Activated CD8-positive, alpha-beta T cell treated with anti-CD3 and anti-CD28 coated beads for 36 hours (primary cell): ENCODE measurements at regions not wholly inside any gene's neighbourhood (a gene's known extent, or its start where the extent isn't known, plus 50 kb on each side); places are given as distances from the start of the nearest gene placed in this dataset.

Experiments used
- ATAC-seq: fragments of 200-7000 bp; cut with Tn5 transposase; one replicate; pipeline ENCODE4 v1.10.0; 2021; ENCODE audit warnings: mild to moderate bottlenecking, moderate library complexity
- CTCF ChIA-PET: fragments of 350-600 bp; sonication (Branson Sonifier 250); formaldehyde crosslinking; loops from one replicate; lab custom pipeline; 2021; ENCODE audit warnings: antibody characterized with exemption; lab: Charles Lee
- POLR2A ChIA-PET: fragments of 350-600 bp; sonication (Branson Sonifier 250); formaldehyde crosslinking; loops from one replicate; lab custom pipeline; 2021; ENCODE audit warnings: antibody characterized with exemption; lab: Charles Lee
- DNase-seq: peaks from one replicate; pipeline ENCODE4 v3.0.0-alpha.2; 2020
- H3K27ac Mint-ChIP-seq: one replicate; pipeline ENCODE4 v1.8.0; 2021; ENCODE audit warnings: mild to moderate bottlenecking, mixed read lengths
- H3K27me3 Mint-ChIP-seq: one replicate; pipeline ENCODE4 v1.8.0; 2021; ENCODE audit warnings: mixed read lengths
- H3K36me3 Mint-ChIP-seq: one replicate; pipeline ENCODE4 v1.8.0; 2021; ENCODE audit warnings: low read depth, mixed read lengths
- H3K4me1 Mint-ChIP-seq: one replicate; pipeline ENCODE4 v1.8.0; 2021; ENCODE audit warnings: low read depth, mixed read lengths
- H3K4me3 Mint-ChIP-seq: one replicate; pipeline ENCODE4 v1.8.0; 2021; ENCODE audit warnings: mild to moderate bottlenecking, moderate library complexity, mixed read lengths
- H3K9me3 Mint-ChIP-seq: one replicate; pipeline ENCODE4 v1.8.0; 2021; ENCODE audit warnings: mixed read lengths
- CTCF ChIP-seq: fragments of 200-600 bp; IDR thresholded peaks from one replicate; pipeline ENCODE4 v1.8.0; 2022; ENCODE audit warnings: antibody characterized with exemption, mild to moderate bottlenecking
- intact Hi-C: fragments of 100-400 bp; cut with micrococcal nuclease; formaldehyde crosslinking; loops from one replicate; pipeline ENCODE4 v1.10.0; 2022

- no peak for TF ChIP-seq CTCF
- ATAC-seq (no peak), DNase-seq (no peak)
- intact Hi-C loops = no loop called here
- ChIA-PET POLR2A (no interaction called here), CTCF (no interaction called here)
- H3K27ac Mint-ChIP-seq = no peak overlapping the region
- H3K4me3 Mint-ChIP-seq = no peak overlapping the region
- H3K4me1 Mint-ChIP-seq = no peaks in the 10 kb centered on the region
- no peaks in the 10 kb centered on the region for H3K9me3 Mint-ChIP-seq
- no peaks in the 10 kb centered on the region for H3K36me3 Mint-ChIP-seq
- H3K27me3 Mint-ChIP-seq = no peaks in the 10 kb centered on the region
These were observed 511.3 kb downstream of the HAO1 start for GRCh38 chr20:7428946-7429345.

- CTCF ChIA-PET = no interaction called here
- ATAC-seq (no peak), DNase-seq (no peak)
- no peak overlapping the region for H3K27ac Mint-ChIP-seq
- POLR2A ChIA-PET = no interaction called here
- no peaks in the 10 kb centered on the region for H3K4me1 Mint-ChIP-seq
- peaks cover 6% of the 10 kb centered on the region for H3K9me3 Mint-ChIP-seq
- no peak for TF ChIP-seq CTCF
- no peak overlapping the region for H3K4me3 Mint-ChIP-seq
- intact Hi-C loops = no loop called here
- no peaks in the 10 kb centered on the region for H3K36me3 Mint-ChIP-seq
- H3K27me3 Mint-ChIP-seq = no peaks in the 10 kb centered on the region
These were observed 507.6 kb downstream of the HAO1 start for GRCh38 chr20:7432612-7433011.

GRCh38 chr20:7437311-7437710 is 502.9 kb downstream of the HAO1 start:
- ATAC-seq = no peak
- Mint-ChIP-seq H3K27me3 (no peaks in the 10 kb centered on the region), H3K36me3 (no peaks in the 10 kb centered on the region), H3K4me1 (no peaks in the 10 kb centered on the region), H3K9me3 (peaks cover 6% of the 10 kb centered on the region), H3K27ac (no peak overlapping the region), H3K4me3 (no peak overlapping the region)
- POLR2A ChIA-PET = no interaction called here
- CTCF ChIA-PET = no interaction called here
- no peak for DNase-seq
- intact Hi-C loops = no loop called here
- TF ChIP-seq CTCF = no peak

GRCh38 chr20:7449269-7449668 is 491.0 kb downstream of the HAO1 start:
- CTCF ChIA-PET = no interaction called here

GRCh38 chr20:7452890-7453289 is 487.4 kb downstream of the HAO1 start:
- no peak for DNase-seq
- ChIA-PET CTCF (no interaction called here), POLR2A (no interaction called here)
- no peak for ATAC-seq
- TF ChIP-seq CTCF = no peak
- H3K36me3 Mint-ChIP-seq = no peaks in the 10 kb centered on the region
- intact Hi-C loops = no loop called here
- no peak overlapping the region for H3K27ac Mint-ChIP-seq
- no peaks in the 10 kb centered on the region for H3K9me3 Mint-ChIP-seq
- H3K4me3 Mint-ChIP-seq = no peak overlapping the region
- H3K27me3 Mint-ChIP-seq = no peaks in the 10 kb centered on the region
- no peaks in the 10 kb centered on the region for H3K4me1 Mint-ChIP-seq

More at GRCh38 chr20:7449269-7449668, 491.0 kb downstream of the HAO1 start:
- no peak overlapping the region for H3K4me3 Mint-ChIP-seq
- H3K27ac Mint-ChIP-seq = no peak overlapping the region
- no peaks in the 10 kb centered on the region for H3K27me3 Mint-ChIP-seq
- peaks cover 3% of the 10 kb centered on the region for H3K9me3 Mint-ChIP-seq
- TF ChIP-seq CTCF = no peak
- intact Hi-C loops = no loop called here
- ATAC-seq = no peak
- H3K36me3 Mint-ChIP-seq = no peaks in the 10 kb centered on the region
- H3K4me1 Mint-ChIP-seq = no peaks in the 10 kb centered on the region
- no peak for DNase-seq
- POLR2A ChIA-PET = no interaction called here
